GM12878 (cell line): ENCODE measurements at regions not wholly inside any gene's neighbourhood (a gene's known extent, or its start where the extent isn't known, plus 50 kb on each side); places are given as distances from the start of the nearest gene placed in this dataset.

Experiments used
- ATAC-seq: fragments of 200-7000 bp; cut with Tn5 transposase; 3 replicates; pipeline ENCODE4 v1.9.1; 2020; ENCODE audit warnings: mild to moderate bottlenecking, moderate library complexity
- BruUV-seq: library from RNA; stranded (reverse); fragments of 400-500 nt; replicated peaks from 2 replicates; lab custom pipeline; 2021; lab: Mats Ljungman, UMichigan
- CTCF ChIA-PET: fragments of 300-600 bp; sonication (Branson Sonifier 250); formaldehyde crosslinking; extraction: SDS; loops from one replicate; lab custom pipeline; 2021; ENCODE audit warnings: inconsistent platforms; lab: Yijun Ruan, JAX
- POLR2A ChIA-PET: fragments of 350-600 bp; formaldehyde crosslinking; extraction: SDS; loops from one replicate; lab custom pipeline; 2021; ENCODE audit warnings: inconsistent platforms; lab: Charles Lee
- RAD21 ChIA-PET: fragments of 300-600 bp; sonication (Branson Sonifier 250); formaldehyde crosslinking; loops from one replicate; lab custom pipeline; 2023; ENCODE audit warnings: antibody characterized with exemption; ENCODE audit not compliant: unreplicated experiment; lab: Charles Lee
- SMC1A ChIA-PET: fragments of 300-600 bp; sonication (Branson Sonifier 250); formaldehyde crosslinking; loops from one replicate; lab custom pipeline; 2023; ENCODE audit not compliant: unreplicated experiment, uncharacterized antibody; lab: Charles Lee
- DNase-seq: peaks from one replicate; pipeline ENCODE4 v3.0.0-alpha.2; 2011; ENCODE audit warnings: low read depth, low spot score
- FAIRE-seq: peaks from 3 replicates; lab custom pipeline; 2011; peaks lifted over from hg19 to GRCh38; lab: Jason Lieb, UNC
- H2AFZ ChIP-seq: 2 replicates; pipeline ENCODE4 v1.6.0; 2011; ENCODE audit warnings: low read depth, low read length, control low read depth; ENCODE audit not compliant: control insufficient read depth
- H3K27ac ChIP-seq: 2 replicates; pipeline ENCODE4 v1.5.1; 2011; ENCODE audit warnings: control low read depth; ENCODE audit not compliant: control insufficient read depth, insufficient read depth
- H3K27me3 ChIP-seq, 2 experiments: replicated peaks in 1 of 2; 2 replicates each; pipeline versions ENCODE4 v1.6.0 to v1.6.1; 2011; ENCODE audit warnings: low read length in 1 of 2; ENCODE audit not compliant: control insufficient read depth in 2 of 2, insufficient read depth in 2 of 2
- H3K36me3 ChIP-seq, 2 experiments: 2 replicates each; pipeline ENCODE4 v1.5.1; 2011; ENCODE audit warnings: low read length in 1 of 2; ENCODE audit not compliant: control insufficient read depth in 2 of 2, insufficient read depth in 2 of 2
- H3K4me1 ChIP-seq: 2 replicates; pipeline ENCODE4 v1.6.1; 2011; ENCODE audit warnings: mild to moderate bottlenecking, low read length, moderate library complexity, mixed read lengths; ENCODE audit not compliant: control insufficient read depth, insufficient read depth
- H3K4me2 ChIP-seq: 2 replicates; pipeline ENCODE4 v1.6.0; 2011; ENCODE audit warnings: control low read depth; ENCODE audit not compliant: control insufficient read depth, insufficient read depth
- H3K4me3 ChIP-seq: fragments of 200-600 bp; sonication (generic); 2 replicates; pipeline ENCODE4 v1.5.1; 2016
- H3K79me2 ChIP-seq: 2 replicates; pipeline ENCODE4 v1.6.0; 2011; ENCODE audit warnings: low read length; ENCODE audit not compliant: control insufficient read depth, insufficient read depth
- H3K9ac ChIP-seq: 2 replicates; pipeline ENCODE4 v1.8.0; 2011; ENCODE audit warnings: low read length, control low read depth, mixed read lengths; ENCODE audit not compliant: control insufficient read depth, insufficient read depth
- H3K9me3 ChIP-seq: replicated peaks from 3 replicates; pipeline ENCODE4 v1.5.1; 2011; ENCODE audit warnings: mild to moderate bottlenecking, low read length; ENCODE audit not compliant: control insufficient read depth, insufficient read depth
- H4K20me1 ChIP-seq: 2 replicates; pipeline ENCODE4 v1.6.0; 2011; ENCODE audit not compliant: control insufficient read depth, insufficient read depth
- BCL11A ChIP-seq: IDR thresholded peaks from 2 replicates; pipeline ENCODE4 v1.6.1; 2011; ENCODE audit warnings: low read depth, low read length
- CHD4 ChIP-seq: fragments of 200-600 bp; sonication (generic); IDR thresholded peaks from 2 replicates; pipeline ENCODE4 v1.6.1; 2016; ENCODE audit warnings: mild to moderate bottlenecking
- CREM ChIP-seq: IDR thresholded peaks from 2 replicates; pipeline ENCODE4 v1.6.1; 2014; ENCODE audit warnings: antibody characterized with exemption, low read depth
- CTCF ChIP-seq, 3 experiments: IDR thresholded peaks in 2 of 3; conservative IDR thresholded peaks in 1 of 3; 2 replicates each; pipeline ENCODE4 v1.5.1; 2011; ENCODE audit warnings: low read depth in 3 of 3, low read length in 3 of 3, mild to moderate bottlenecking in 3 of 3, control low read depth in 2 of 3, moderate library complexity in 2 of 3, inconsistent platforms in 1 of 3, mixed read lengths in 1 of 3; ENCODE audit not compliant: control insufficient read depth in 2 of 3, insufficient read depth in 1 of 3; ENCODE audit errors: extremely low read depth in 1 of 3
- E2F8 ChIP-seq: fragments of 450-650 bp; IDR thresholded peaks from 2 replicates; pipeline ENCODE4 v1.6.1; 2018; ENCODE audit warnings: mild to moderate bottlenecking, low read depth, moderate library complexity; ENCODE audit not compliant: partially characterized antibody
- EGR1 ChIP-seq, 2 experiments: IDR thresholded peaks; 1 replicate in 1 of 2; 2 replicates in 1 of 2; pipeline ENCODE4 v1.6.1; 2011 to 2012; ENCODE audit warnings: low read depth in 2 of 2, low read length in 2 of 2, borderline replicate concordance in 1 of 2, mild to moderate bottlenecking in 1 of 2, moderate library complexity in 1 of 2
- JUNB ChIP-seq: IDR thresholded peaks from 2 replicates; pipeline ENCODE4 v1.6.1; 2016; ENCODE audit warnings: antibody characterized with exemption, mild to moderate bottlenecking
- PBX3 ChIP-seq: IDR thresholded peaks from 2 replicates; pipeline ENCODE4 v1.6.1; 2011; ENCODE audit warnings: mild to moderate bottlenecking, low read depth, low read length, moderate library complexity; ENCODE audit not compliant: insufficient replicate concordance
- PRDM15 ChIP-seq: fragments of 450-650 bp; formaldehyde crosslinking; IDR thresholded peaks from 2 replicates; pipeline ENCODE4 v1.4.0; 2020; ENCODE audit warnings: mild to moderate bottlenecking, moderate library complexity
- RAD21 ChIP-seq: IDR thresholded peaks from 2 replicates; pipeline ENCODE4 v1.6.1; 2011; ENCODE audit warnings: mild to moderate bottlenecking, low read depth, low read length, moderate library complexity; ENCODE audit not compliant: insufficient read depth
- RB1 ChIP-seq: fragments of 450-650 bp; formaldehyde crosslinking; IDR thresholded peaks from 2 replicates; pipeline ENCODE4 v1.6.1; 2017; ENCODE audit warnings: mild to moderate bottlenecking, borderline replicate concordance
- RBBP5 ChIP-seq: fragments of 200-600 bp; sonication (generic); conservative IDR thresholded peaks from 2 replicates; pipeline ENCODE4 v1.6.1; 2016
- RELA ChIP-seq: fragments of 450-650 bp; IDR thresholded peaks from 2 replicates; pipeline ENCODE4 v1.8.0; 2014; ENCODE audit warnings: borderline replicate concordance; ENCODE audit not compliant: partially characterized antibody
- WGBS: methylation state at CpG from one replicate; pipeline ENCODE4 v1.1.6; 2016; ENCODE audit warnings: low lambda C conversion rate; ENCODE audit not compliant: insufficient replicate concordance, insufficient coverage; ENCODE audit errors: missing lambda C conversion rate; 5-methylcytosine and 5-hydroxymethylcytosine counted together
- in situ Hi-C: fragments of 300-500 bp; cut with MboI; formaldehyde crosslinking; loops from 9 replicates; pipeline ENCODE4 v1.14.3; 2018; ENCODE audit warnings: mixed read lengths
- intact Hi-C: fragments of 100-400 bp; cut with micrococcal nuclease; formaldehyde crosslinking; loops from one replicate; pipeline ENCODE4 v1.14.2; 2022; ENCODE audit not compliant: unreplicated experiment

- ChIA-PET CTCF (interaction anchor here (0.6 kb wide), 1 partner anchor 46 kb away, joined by 3 read pairs; no protein-coding TSS in a partner anchor), SMC1A (interaction anchor here (0.8 kb wide), 1 partner anchor 73 kb away, joined by 3 read pairs; no protein-coding TSS in a partner anchor), RAD21 (no interaction called here), POLR2A (no interaction called here)
- H3K79me2 ChIP-seq, result no peaks in the 10 kb centered on the region
- WGBS, result 35% methylated on average over 4 of the region's 4 CpGs
- intact Hi-C loops (no loop called here), in situ Hi-C loops (no loop called here)
- H4K20me1 ChIP-seq, result no peaks in the 10 kb centered on the region
- H3K27me3 ChIP-seq, result no peaks in the 10 kb centered on the region; a peak in 3 of 4 replicates
- no peak for ATAC-seq
- no peak for FAIRE-seq
- H3K4me1 ChIP-seq, result no peaks in the 10 kb centered on the region
- DNase-seq, result no peak
- no peak overlapping the region for H3K4me3 ChIP-seq
- peaks cover 3% of the 10 kb centered on the region; the same call in 1 of the 3 replicates for H3K9me3 ChIP-seq
- BruUV-seq, result no TSS peak
- H3K9ac ChIP-seq, result no peak overlapping the region
- no peaks in the 10 kb centered on the region for H3K36me3 ChIP-seq
- H3K27ac ChIP-seq, result no peak overlapping the region
- H2AFZ ChIP-seq, result no peak overlapping the region
- H3K4me2 ChIP-seq, result no peak overlapping the region
- TF ChIP-seq RB1, result no peak
- TF ChIP-seq CREM, result no peak
- TF ChIP-seq CTCF (IDR thresholded peaks at IDR 0.05 in 2 of 3, conservative IDR thresholded peaks at IDR 0.05 in 1 of 3; ENCODE audit: control insufficient read depth in 2 of 3, extremely low read depth in 1 of 3, insufficient read depth in 1 of 3, low read depth in 3 of 3, low read length in 3 of 3), result no peak
- no peak for TF ChIP-seq E2F8
- no peak for TF ChIP-seq RELA
- TF ChIP-seq CHD4, result no peak
- no peak for TF ChIP-seq BCL11A
- TF ChIP-seq RBBP5, result no peak
- no peak for TF ChIP-seq JUNB
- TF ChIP-seq RAD21, result no peak
- TF ChIP-seq EGR1 (IDR thresholded peaks at IDR 0.05; ENCODE audit: borderline replicate concordance in 1 of 2, low read depth in 2 of 2, low read length in 2 of 2), result no peak
- no peak for TF ChIP-seq PBX3
- TF ChIP-seq PRDM15 (CRISPR knock-in tag), result no peak
Observed at GRCh38 chrX:39782276-39782675, 315.5 kb downstream of the BCOR start.
